Testis (tissue), 2 donors: ENCODE measurements at regions not wholly inside any gene's neighbourhood (a gene's known extent, or its start where the extent isn't known, plus 50 kb on each side); places are given as distances from the start of the nearest gene placed in this dataset.

Source experiments
- POLR2A ChIP-seq: fragments of 450-650 bp; IDR thresholded peaks from one replicate; pipeline ENCODE4 v1.6.1; 2017; ENCODE audit warnings: antibody characterized with exemption, mild to moderate bottlenecking, moderate library complexity
- TF ChIP-seq, protein P1 (sequence below), 3 experiments: fragments of 450-650 bp in 2 of 3; fragments of 200-600 bp in 1 of 3; sonication (generic) in 1 of 3; IDR thresholded peaks; one replicate each; pipeline ENCODE4 v1.5.1; 2016 to 2019; ENCODE audit warnings: antibody characterized with exemption in 3 of 3, mild to moderate bottlenecking in 2 of 3, moderate library complexity in 1 of 3

DNA sequence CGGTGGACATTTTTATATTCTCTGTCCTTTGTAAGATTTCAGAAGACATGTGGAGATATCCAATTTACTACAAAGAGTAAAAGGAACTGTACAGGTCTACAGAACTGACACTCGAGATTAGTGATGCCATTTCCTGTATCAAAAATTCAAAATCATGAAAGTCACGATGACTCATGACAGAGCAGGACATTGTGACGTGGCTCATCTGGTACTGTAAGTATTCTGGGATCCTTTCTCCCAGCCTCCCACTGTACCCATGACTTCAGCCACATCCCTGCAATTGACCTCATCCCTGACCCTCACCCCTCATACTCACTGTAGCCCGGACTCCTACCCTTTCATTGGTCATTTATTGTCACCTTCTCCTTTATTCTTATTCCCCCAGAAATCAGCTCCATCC, 736.5 kb downstream of the EPHA4 start:
- TF ChIP-seq, protein P1, sequence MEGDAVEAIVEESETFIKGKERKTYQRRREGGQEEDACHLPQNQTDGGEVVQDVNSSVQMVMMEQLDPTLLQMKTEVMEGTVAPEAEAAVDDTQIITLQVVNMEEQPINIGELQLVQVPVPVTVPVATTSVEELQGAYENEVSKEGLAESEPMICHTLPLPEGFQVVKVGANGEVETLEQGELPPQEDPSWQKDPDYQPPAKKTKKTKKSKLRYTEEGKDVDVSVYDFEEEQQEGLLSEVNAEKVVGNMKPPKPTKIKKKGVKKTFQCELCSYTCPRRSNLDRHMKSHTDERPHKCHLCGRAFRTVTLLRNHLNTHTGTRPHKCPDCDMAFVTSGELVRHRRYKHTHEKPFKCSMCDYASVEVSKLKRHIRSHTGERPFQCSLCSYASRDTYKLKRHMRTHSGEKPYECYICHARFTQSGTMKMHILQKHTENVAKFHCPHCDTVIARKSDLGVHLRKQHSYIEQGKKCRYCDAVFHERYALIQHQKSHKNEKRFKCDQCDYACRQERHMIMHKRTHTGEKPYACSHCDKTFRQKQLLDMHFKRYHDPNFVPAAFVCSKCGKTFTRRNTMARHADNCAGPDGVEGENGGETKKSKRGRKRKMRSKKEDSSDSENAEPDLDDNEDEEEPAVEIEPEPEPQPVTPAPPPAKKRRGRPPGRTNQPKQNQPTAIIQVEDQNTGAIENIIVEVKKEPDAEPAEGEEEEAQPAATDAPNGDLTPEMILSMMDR (IDR thresholded peaks at IDR 0.05) = no peak
- TF ChIP-seq POLR2A = no peak
